NT2/D1 (cell line): ENCODE measurements at regions not wholly inside any gene's neighbourhood (a gene's known extent, or its start where the extent isn't known, plus 50 kb on each side); places are given as distances from the start of the nearest gene placed in this dataset.

Source experiments
- SUZ12 ChIP-seq: IDR thresholded peaks from 2 replicates; pipeline ENCODE4 v1.6.1; 2011; ENCODE audit not compliant: insufficient read length, insufficient read depth; ENCODE audit errors: extremely low read depth
- YY1 ChIP-seq: IDR thresholded peaks from 2 replicates; pipeline ENCODE4 v1.6.1; 2011; ENCODE audit not compliant: insufficient read length, insufficient read depth
- ZNF274 ChIP-seq: IDR thresholded peaks from 2 replicates; pipeline ENCODE4 v1.6.1; 2011; ENCODE audit warnings: mild to moderate bottlenecking, low read depth, low read length

DNA sequence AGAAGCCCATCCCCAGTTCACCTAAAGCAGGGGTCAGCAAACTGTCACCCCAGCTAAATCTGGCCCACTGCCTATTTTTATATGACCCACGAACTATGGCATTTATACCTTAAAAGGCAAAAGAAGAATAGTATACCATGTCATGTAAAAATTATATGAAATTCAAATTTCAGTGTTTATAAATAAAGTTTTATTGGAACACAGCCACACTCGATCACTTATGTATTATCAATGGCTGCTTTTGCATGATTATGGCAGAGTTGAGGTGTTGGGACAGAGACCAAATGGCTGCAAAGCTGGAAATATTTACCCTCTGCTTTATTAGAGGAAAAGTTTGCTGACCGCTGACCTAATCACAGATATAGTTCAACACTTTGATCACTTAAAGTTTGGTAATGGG is 59.2 kb upstream of the GATB start:
- TF ChIP-seq YY1 (no peak), ZNF274 (no peak), SUZ12 (no peak)
